ENCODE measurements at regions not wholly inside any gene's neighbourhood (a gene's known extent, or its start where the extent isn't known, plus 50 kb on each side); places are given as distances from the start of the nearest gene placed in this dataset.
A peak's percentile ranks its signal among the peaks of the same experiment; 100 is the strongest.
"Not testable (repeated sequence)": the region's sequence is repeated elsewhere in the genome, so short reads cannot be mapped to it uniquely, and the experiment has no call there.

GRCh38 chr1:149212946-149213345 lies 109.6 kb upstream of the NBPF9 start:
- not testable (repeated sequence) for H3K4me3 ChIP-seq, H3K27ac ChIP-seq, H3K9me3 ChIP-seq, DNase-seq, H3K27me3 ChIP-seq, H3K36me3 ChIP-seq, H3K4me1 ChIP-seq
- peak in 1 of 2 donors; percentile 71 for ATAC-seq (ENCODE audit: low FRiP score in 2 of 2)
- no CpG with 5 or more reads among the region's 3 CpGs for WGBS, 2 donors

DNA sequence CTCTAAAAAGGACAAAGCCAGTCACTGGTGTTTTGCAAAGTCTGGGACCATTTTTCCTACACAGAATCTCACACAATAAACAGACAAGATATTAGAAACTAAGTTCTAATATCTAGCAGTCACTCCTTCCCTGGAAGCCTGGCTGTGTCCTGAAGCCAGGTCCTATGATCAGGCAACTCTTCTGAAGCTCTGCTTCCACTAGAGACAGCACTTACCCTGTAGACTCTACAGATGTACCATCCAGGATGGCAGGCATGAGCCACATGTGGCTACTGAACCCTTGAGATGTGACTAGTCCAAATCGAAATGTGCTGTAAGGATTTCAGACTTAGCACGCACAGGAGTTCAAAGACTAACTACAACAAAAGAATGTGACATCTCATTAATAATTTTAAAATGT lies 110.3 kb upstream of the NBPF9 start:
- not testable (repeated sequence) for H3K36me3 ChIP-seq; ATAC-seq (ENCODE audit: low FRiP score in 2 of 2); H3K4me1 ChIP-seq; H3K27ac ChIP-seq; H3K4me3 ChIP-seq; H3K9me3 ChIP-seq; DNase-seq; H3K27me3 ChIP-seq
- no CpG with 5 or more reads among the region's 2 CpGs for WGBS, 2 donors

- DNase-seq = peak in 1 of 2 donors; percentile 84
Measured at GRCh38 chr1:149218080-149218988, 115.0 kb upstream of the NBPF9 start.

DNA sequence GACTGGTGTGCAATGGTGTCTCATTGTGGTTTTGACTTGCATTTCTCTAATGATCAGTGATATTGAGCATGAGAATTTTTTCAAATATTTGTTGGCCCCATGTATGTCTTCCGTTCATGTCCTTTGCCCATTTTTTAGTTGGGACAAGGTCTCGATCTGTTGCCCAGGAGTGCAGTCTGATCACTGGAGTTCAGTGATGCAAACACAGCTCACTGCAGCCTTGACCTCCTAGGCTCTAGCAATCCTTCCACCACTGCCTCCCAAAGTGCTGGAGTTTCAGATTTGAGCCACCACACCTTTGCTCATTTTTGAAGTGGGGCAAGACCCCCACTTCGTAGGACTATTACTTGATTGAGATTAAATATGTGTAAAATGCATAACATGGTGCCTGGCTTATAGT lies 116.2 kb upstream of the NBPF9 start:
- DNase-seq; H3K27me3 ChIP-seq; H3K4me1 ChIP-seq; H3K4me3 ChIP-seq; H3K27ac ChIP-seq; H3K9me3 ChIP-seq; H3K36me3 ChIP-seq; ATAC-seq (ENCODE audit: low FRiP score in 2 of 2): not testable (repeated sequence)
- WGBS, 2 donors = no CpG with 5 or more reads among the region's 3 CpGs

More at GRCh38 chr1:149218080-149218988, 115.0 kb upstream of the NBPF9 start:
- ATAC-seq (ENCODE audit: low FRiP score in 2 of 2) = peak; percentile 32 to 83
- H3K9me3 ChIP-seq, H3K27ac ChIP-seq, H3K4me1 ChIP-seq, H3K4me3 ChIP-seq, H3K27me3 ChIP-seq, H3K36me3 ChIP-seq: not testable (repeated sequence)
- WGBS, 2 donors = 70 to 90% methylated on average over 2 of the region's 7 CpGs

GRCh38 chr1:149220463-149221074 lies 117.2 kb upstream of the NBPF9 start:
- not testable (repeated sequence) for H3K36me3 ChIP-seq; ATAC-seq (ENCODE audit: low FRiP score in 2 of 2); H3K27ac ChIP-seq; H3K9me3 ChIP-seq; H3K27me3 ChIP-seq; H3K4me1 ChIP-seq; H3K4me3 ChIP-seq; DNase-seq
- WGBS, 2 donors = no CpG with 5 or more reads among the region's 4 CpGs

DNA sequence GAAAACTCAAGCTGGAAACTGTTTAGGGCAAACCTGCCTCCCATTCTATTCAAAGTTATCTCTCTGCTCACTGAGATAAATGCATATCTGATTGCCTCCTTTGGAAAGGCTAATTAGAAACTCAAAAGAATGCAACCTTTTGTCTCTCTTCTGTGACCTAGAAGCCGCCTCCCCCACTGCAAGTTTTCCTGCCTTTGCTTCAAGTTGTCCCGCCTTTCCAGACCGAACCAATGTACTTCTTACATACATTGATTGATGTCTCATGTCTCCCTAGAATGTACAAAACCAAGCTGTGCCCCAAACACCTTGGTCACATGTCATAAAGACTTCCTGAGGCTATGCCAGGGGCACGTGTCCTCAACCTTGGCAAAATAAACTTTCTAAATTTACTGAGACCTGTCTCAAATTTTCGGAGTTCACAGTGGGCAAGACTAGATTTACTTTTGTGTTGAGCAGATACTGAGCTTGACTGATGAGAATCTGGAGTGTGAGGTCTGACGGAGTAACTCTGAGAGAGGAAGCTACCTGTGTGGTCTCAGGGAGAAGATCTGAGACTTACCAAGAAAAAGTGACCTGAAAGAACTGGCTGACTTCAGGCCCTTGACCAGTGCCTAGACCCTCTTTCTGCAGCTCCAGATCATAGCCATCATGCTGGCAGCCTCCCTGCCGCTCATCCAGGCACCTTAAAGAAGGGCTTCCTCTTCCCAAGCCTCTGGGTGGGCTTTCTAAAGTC lies 124.7 kb upstream of the NBPF9 start:
- H3K27ac ChIP-seq = peak overlapping the region in 3 of 4 donors; percentile 43 to 78 (median 60)
- not testable (repeated sequence) for H3K9me3 ChIP-seq; DNase-seq; H3K27me3 ChIP-seq; H3K4me1 ChIP-seq; H3K4me3 ChIP-seq; H3K36me3 ChIP-seq; ATAC-seq (ENCODE audit: low FRiP score in 2 of 2)
- WGBS, 2 donors = 45 to 71% methylated on average over 2 of the region's 7 CpGs

DNA sequence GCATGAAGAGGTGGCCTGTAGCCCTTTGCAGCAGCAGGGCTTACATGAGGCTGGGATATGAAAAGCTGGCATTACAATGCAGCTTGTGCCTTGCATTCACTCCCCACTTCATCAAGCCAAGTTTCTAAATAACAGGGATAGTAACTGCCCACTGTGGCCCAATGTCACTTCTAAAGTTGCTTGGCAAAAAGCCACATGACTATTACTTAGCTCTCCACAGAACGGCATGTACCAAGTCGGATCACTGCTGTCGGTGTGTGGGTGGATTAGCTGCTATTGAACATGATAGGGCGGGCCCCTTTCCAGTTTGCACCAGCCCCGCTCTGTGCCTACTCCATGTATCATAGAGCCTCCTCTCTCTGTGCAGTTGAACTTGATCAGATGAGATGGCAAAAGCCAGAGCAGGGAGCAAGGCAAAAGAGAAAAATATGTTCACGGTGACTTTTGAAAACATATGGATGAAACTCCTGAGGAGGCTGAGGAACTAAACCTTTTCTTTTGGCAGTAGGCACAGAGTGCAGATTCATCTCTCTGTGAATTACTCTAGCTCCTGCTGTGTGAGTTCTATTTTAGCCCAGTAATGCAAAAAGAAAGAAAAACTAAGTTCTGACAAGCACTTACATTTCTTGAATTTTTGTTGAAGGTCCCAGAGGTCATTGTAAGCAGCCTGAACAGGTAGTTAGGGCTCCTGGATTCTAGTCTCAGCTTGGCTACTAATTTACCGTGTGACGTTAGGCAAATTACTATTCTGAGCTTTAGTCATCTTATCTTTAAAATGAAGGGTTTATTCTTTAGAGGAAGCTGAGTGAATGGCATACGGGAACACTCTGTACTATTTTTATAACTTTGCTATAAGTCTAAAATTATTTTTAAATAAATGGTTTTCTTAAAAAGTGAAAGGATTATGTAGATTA lies 125.6 kb upstream of the NBPF9 start:
- WGBS, 2 donors = 38% methylated on average over 1 of the region's 9 CpGs; no CpG with 5 or more reads in 1 of the 2 donors

DNA sequence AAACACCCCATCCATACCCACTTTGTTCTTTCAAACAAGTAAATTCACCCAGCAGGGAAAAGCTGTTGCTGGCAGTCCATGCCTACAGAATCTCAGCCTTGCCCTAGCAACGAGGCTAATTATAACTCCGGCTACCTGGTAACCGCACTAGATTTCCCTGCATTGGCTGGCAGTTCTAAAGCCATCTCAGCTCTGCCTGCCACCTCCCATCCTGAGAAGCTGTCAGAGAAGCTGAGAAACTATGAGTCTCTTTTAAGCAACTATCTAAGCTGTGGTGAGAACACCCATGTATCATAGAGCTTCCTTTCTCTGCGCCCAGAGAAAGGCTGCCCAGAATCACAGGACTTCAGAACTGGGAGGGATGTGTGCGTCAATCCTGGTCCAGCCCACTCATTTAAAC lies 126.5 kb upstream of the NBPF9 start:
- DNase-seq = peak in 1 of 2 donors; percentile 59
- 63 to 69% methylated on average over 3 of the region's 5 CpGs for WGBS, 2 donors

More for the DNA sequence above, 125.6 kb upstream of the NBPF9 start:
- H3K27ac ChIP-seq = peak overlapping the region in 2 of 4 donors; percentile 75 to 78
- H3K4me3 ChIP-seq, H3K4me1 ChIP-seq, DNase-seq, H3K36me3 ChIP-seq, H3K27me3 ChIP-seq, H3K9me3 ChIP-seq: not testable (repeated sequence)
- peak; percentile 98 to 99 for ATAC-seq (ENCODE audit: low FRiP score in 2 of 2)
- peak in 1 of 2 donors; percentile 28 for TF ChIP-seq POLR2AphosphoS5 (IDR thresholded peaks at IDR 0.05)

GRCh38 chr1:149234926-149235914 lies 131.9 kb upstream of the NBPF9 start:
- ATAC-seq (ENCODE audit: low FRiP score in 2 of 2) = peak; percentile 51 to 91
- no CpG with 5 or more reads among the region's 5 CpGs for WGBS, 2 donors
- not testable (repeated sequence) for H3K36me3 ChIP-seq

More for the DNA sequence above, 126.5 kb upstream of the NBPF9 start:
- not testable (repeated sequence) for H3K27me3 ChIP-seq, H3K9me3 ChIP-seq, H3K36me3 ChIP-seq, H3K4me1 ChIP-seq, H3K4me3 ChIP-seq
- H3K27ac ChIP-seq = peak overlapping the region in 2 of 4 donors; percentile 55 to 61
- peak; percentile 75 to 83 for ATAC-seq (ENCODE audit: low FRiP score in 2 of 2)

DNA sequence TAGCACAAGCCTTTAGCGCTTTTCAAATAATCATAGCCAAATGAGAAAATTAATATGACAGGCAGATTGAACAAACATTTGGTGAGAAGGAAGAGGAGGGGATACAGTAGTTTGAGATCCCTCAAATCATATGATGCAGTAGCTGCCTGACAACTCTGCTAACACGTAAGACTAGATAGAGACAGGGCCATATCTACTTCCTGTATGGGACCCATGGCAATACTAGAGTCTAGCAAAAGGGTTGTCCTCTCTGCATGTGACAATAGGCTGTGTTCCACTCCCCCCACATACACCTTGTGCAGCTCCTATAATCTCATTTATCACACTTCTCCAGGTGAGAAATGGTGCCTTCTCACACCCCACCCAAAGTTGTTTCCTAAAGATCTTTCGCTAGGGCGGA lies 134.2 kb upstream of the NBPF9 start:
- H3K9me3 ChIP-seq; H3K27me3 ChIP-seq; ATAC-seq (ENCODE audit: low FRiP score in 2 of 2); H3K4me3 ChIP-seq; H3K4me1 ChIP-seq; DNase-seq; H3K27ac ChIP-seq; H3K36me3 ChIP-seq: not testable (repeated sequence)
- WGBS, 2 donors = 96 to 100% methylated on average over 2 of the region's 4 CpGs

More at GRCh38 chr1:149234926-149235914, 131.9 kb upstream of the NBPF9 start:
- not testable (repeated sequence) for H3K9me3 ChIP-seq, H3K27me3 ChIP-seq, H3K4me3 ChIP-seq, DNase-seq, H3K4me1 ChIP-seq, H3K27ac ChIP-seq
